Transverse colon (tissue), 3 donors: ENCODE measurements at regions not wholly inside any gene's neighbourhood (a gene's known extent, or its start where the extent isn't known, plus 50 kb on each side); places are given as distances from the start of the nearest gene placed in this dataset.

Source experiments
- CTCF ChIP-seq, 5 experiments: fragments of 200-600 bp in 3 of 5; fragments of 450-650 bp in 2 of 5; sonication (generic) in 3 of 5; IDR thresholded peaks; 1 replicate in 2 of 5; 2 replicates in 3 of 5; pipeline ENCODE4 v1.5.1; 2016 to 2017; ENCODE audit warnings: antibody characterized with exemption in 5 of 5, inconsistent platforms in 3 of 5, mild to moderate bottlenecking in 2 of 5, moderate library complexity in 1 of 5
- POLR2A ChIP-seq: fragments of 450-650 bp; IDR thresholded peaks from one replicate; pipeline ENCODE4 v1.6.1; 2016; ENCODE audit warnings: antibody characterized with exemption, mild to moderate bottlenecking, moderate library complexity

DNA sequence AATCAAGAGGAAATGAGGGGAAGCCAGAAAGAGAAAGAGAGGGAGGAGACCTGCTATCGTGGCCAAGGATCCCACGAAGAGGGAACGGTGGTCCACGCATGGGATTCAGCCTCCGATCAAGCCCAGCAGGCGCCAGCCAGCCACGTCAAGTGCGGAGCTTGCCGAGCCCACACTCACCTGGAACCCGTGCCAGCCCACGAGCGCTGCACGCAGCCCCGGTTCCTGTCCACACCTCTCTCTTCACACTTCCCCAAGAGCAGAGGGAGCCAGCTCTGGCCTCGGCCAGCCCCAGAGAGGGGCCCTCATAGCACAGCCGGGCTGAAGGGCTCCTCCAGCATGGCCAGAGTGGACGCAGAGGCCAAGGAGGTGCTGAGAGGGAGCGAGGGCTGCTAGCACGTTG lies 795.1 kb upstream of the GRIA3 start:
- TF ChIP-seq CTCF (IDR thresholded peaks at IDR 0.05): no peak
- TF ChIP-seq POLR2A: no peak
